ENCODE measurements at regions not wholly inside any gene's neighbourhood (a gene's known extent, or its start where the extent isn't known, plus 50 kb on each side); places are given as distances from the start of the nearest gene placed in this dataset.
"Not testable (repeated sequence)": the region's sequence is repeated elsewhere in the genome, so short reads cannot be mapped to it uniquely, and the experiment has no call there.

DNA sequence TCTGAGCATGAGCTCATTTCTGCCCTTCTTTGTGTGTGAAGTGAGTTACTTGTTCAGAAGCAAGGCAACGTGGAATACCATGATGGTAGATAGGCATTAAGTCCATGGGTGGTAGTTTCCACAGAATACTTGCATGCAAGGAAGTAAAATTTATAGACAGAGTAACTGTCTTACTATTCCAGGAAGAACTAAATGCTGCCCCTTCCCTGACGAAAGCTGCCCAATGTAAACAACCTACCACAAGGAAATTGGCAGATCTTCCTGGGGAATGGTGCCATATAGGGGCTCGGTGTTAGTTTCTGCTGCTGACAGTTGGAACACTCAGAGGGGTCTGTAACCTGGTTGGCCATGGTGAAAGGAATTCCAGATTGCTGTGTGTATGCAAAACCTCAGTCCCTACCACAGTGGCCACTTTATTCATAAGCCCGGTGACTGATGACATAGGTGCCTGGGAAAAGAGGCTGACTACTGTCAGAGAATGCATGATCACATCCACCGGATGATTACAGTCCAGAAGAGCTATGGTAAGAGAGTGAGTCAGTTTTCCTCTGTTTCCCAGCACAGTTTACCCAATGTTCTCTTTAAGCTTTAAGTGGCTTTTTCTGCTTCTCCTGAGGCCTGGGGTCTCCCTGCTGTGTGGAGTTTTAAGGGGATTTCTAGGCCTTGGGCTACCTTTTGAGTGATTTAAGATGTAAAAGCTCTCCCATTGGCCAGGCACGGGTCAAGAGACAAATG is 463.7 kb upstream of the NPAP1 start:
- TF ChIP-seq POLR2AphosphoS5 (IDR thresholded peaks at IDR 0.05): not testable (repeated sequence)
- TF ChIP-seq, protein P1, sequence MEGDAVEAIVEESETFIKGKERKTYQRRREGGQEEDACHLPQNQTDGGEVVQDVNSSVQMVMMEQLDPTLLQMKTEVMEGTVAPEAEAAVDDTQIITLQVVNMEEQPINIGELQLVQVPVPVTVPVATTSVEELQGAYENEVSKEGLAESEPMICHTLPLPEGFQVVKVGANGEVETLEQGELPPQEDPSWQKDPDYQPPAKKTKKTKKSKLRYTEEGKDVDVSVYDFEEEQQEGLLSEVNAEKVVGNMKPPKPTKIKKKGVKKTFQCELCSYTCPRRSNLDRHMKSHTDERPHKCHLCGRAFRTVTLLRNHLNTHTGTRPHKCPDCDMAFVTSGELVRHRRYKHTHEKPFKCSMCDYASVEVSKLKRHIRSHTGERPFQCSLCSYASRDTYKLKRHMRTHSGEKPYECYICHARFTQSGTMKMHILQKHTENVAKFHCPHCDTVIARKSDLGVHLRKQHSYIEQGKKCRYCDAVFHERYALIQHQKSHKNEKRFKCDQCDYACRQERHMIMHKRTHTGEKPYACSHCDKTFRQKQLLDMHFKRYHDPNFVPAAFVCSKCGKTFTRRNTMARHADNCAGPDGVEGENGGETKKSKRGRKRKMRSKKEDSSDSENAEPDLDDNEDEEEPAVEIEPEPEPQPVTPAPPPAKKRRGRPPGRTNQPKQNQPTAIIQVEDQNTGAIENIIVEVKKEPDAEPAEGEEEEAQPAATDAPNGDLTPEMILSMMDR (IDR thresholded peaks at IDR 0.05): not testable (repeated sequence)
